ENCODE measurements at regions not wholly inside any gene's neighbourhood (a gene's known extent, or its start where the extent isn't known, plus 50 kb on each side); places are given as distances from the start of the nearest gene placed in this dataset.
"Not testable (repeated sequence)": the region's sequence is repeated elsewhere in the genome, so short reads cannot be mapped to it uniquely, and the experiment has no call there.

GRCh38 chr1:146710838-146711521 lies 227.1 kb upstream of the NBPF12 start:
- DNase-seq, result peak; percentile 55

DNA sequence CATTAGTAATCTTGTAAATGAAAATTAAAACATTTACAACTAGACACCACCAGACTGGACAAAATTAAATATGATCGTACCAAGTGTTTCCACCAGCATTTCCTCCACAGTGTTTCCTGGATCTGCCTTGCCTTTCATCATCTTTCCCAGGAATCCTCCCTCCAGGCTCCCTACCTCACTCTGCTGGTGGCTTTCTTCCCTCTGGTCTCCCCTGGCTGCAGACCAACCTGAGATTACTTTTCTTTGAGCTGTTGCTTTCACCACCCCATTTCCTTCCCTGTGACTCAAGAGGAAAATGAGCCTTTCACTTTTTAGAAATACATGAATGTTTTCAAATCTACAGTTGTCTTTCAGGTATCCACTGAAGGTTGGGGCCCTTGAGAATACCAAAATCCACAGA lies 228.8 kb upstream of the NBPF12 start:
- not testable (repeated sequence) for DNase-seq

DNA sequence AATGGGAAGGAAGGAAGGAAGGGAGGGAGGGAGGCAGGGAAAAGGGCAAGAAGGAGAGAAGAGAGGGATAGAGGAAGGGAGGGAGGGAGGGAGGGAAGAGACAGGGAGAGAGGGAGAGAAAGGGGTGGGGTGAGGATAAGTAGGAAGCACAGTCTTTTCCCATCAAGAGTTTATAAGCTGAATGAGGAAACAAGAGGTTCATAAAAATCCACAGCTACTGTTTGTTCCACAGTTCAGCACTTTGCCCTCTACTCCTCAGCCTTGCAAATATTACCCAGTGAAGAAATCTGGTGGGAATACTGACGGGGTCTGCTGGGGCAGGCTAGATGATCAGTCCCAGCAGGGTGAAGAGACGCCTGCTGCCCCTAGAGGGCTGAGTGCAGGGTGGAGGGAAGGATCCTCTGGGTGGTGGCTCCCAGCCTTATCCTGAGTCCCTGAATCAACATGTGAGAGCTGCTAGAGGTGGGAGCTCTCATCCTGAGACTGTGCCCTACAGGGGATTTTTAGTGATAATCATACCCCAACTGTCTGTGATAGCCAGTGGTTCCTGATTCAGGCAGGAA lies 233.9 kb upstream of the NBPF12 start:
- DNase-seq, result not testable (repeated sequence)

DNA sequence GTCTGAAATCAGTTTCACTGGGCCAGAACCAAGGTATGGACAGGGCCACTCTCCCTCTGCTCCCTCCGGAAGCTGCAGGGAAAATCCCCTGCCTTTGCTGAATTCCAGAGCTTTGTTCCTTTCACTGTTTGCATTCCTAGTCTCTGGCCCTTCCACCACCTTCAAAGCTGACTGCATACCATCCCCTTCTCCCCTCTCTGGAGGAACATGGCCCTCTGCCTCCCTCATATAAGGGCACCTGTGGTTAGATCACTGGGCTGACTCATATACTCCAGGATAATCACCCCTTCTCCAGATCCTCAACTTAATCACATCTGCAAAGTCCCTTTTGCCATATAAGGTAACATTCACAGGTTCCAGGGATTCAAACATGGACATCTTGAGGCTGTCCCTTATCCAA lies 236.8 kb upstream of the NBPF12 start:
- not testable (repeated sequence) for DNase-seq

- not testable (repeated sequence) for DNase-seq
Measured at GRCh38 chr1:146695388-146695787, 242.7 kb upstream of the NBPF12 start.

- DNase-seq, result not testable (repeated sequence)
Measured at GRCh38 chr1:146691798-146692197, 246.3 kb upstream of the NBPF12 start.

GRCh38 chr1:146688893-146689292 lies 249.2 kb upstream of the NBPF12 start:
- not testable (repeated sequence) for DNase-seq

- DNase-seq, result not testable (repeated sequence)
Measured at GRCh38 chr1:146686777-146687366, 251.3 kb upstream of the NBPF12 start.

GRCh38 chr1:146683126-146683429 lies 255.0 kb upstream of the NBPF12 start:
- DNase-seq, result not testable (repeated sequence)

DNA sequence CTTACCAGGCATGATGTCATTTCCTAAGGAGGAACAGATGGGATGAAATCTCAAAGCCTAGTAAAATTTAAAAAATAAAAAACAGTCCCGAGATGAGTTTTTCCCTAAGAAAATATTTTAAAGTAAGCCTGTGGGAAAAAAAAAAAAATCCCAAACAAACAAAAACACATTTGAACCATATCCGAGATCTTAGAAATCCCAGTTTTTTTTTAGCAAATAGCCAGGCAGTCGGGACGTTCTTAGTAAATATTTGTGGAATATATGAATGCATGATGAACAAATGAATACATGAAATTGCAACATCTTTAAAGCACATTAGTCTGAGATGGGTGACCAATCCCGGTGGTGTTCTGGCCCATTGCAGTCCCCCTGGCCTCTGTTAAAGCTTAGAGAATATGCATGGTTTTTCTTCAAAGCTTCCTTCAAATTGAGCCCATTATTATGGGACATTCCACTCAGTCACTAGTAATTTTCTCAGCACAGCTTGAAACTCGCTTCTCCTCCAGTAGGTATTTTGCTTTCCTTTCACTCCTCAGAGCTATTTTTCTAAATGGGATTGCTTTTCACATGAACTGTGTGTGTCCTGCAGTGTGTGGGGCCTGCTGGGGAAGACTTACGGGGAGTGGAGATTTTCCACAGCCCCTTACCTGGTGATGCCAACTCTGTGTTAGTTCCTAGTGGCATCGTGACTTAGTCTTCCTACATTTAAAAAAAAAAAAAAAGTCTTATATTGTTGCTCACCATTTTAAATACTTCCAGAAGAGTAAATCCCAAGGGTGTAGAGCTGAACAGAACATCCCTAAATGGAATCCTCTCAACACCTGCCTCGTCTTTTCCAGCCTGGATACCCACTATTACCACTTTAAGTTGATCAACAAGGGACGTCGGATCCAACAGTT lies 255.6 kb upstream of the NBPF12 start:
- DNase-seq, result not testable (repeated sequence)

DNA sequence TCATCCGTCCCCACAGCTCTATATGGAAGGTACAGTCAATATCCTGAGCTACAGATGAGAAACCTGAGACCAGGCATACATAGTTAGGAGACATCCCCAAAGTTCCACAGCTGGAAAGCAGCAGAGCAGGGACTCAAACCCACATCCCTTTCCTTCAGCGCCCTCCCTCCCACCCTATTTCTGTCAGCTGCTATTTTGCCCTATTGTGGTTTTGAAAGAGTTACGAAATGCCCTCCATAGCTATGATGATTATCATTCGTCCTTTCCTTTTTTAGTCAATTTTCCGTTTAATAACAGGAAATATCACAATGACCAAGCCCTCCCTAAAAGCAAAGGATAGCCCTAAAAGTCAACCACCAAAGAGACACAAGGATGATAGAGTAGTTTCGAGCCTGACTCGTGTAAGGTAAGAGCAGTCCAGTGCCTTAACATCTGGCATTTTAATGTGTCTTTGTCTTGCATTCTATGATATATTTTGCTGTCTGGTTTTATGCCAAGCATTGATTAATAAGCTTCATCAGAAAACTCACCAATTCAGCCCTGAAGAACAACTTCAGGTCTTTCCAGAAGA lies 264.3 kb upstream of the NBPF12 start:
- not testable (repeated sequence) for DNase-seq

DNA sequence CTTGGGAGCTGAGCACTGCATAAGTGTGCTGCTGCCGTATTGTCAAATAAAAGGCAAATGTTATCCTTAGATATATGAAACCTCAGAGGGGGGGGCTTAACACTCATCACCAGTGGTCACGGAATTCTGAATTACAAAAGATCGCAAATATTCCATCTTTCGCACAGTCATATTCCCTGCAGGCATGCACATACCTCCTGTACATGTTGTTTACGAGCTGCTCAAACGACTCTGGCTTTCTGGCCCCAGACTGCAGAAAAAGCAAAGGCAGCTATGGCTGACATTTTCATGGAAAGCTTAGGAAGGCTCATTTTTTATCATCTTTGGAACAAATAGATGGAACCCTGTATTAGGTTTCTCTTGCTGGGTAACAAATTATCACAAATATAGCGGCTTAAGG lies 265.5 kb upstream of the NBPF12 start:
- not testable (repeated sequence) for DNase-seq

DNA sequence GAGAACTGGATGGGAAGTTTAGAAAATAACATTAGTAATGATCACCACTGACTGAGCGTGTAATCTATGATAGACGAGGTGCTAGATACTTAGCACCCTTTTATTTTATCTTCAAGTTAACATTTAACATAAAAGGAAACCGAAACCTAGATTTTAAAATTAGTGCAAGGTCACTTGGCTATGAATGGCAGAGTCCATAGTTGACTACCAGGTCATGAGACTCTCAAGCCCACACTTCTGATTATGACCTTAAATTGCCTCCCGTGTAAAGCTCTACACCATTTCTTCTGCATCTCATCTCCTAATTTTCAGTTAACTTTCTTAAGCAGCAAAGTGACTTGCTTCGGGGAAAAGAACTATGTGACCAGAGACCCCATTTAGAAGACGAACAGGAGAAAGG lies 266.5 kb upstream of the NBPF12 start:
- not testable (repeated sequence) for DNase-seq

GRCh38 chr1:146670832-146671566 lies 267.1 kb upstream of the NBPF12 start:
- DNase-seq, result not testable (repeated sequence)

- DNase-seq, result not testable (repeated sequence)
Measured at GRCh38 chr1:146666275-146666674, 271.8 kb upstream of the NBPF12 start.

DNA sequence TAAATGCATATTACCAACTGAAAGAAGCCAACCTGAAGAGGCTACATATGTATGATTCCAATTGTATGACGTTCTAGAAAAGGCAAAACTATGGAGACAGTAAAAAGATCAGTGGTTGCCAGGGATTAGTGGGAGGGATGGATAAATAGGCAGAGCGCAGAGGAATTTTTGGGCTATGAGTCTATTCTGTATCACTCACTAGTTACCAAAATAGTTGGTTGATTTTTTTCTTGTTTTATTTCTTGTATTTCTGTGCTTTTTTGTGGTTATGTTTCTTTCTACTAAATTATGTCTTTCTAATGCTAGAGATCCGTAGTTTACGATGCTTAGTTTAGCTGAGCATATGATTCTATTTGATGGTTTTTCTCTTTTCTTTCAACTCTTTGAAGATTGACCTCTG lies 277.9 kb upstream of the NBPF12 start:
- not testable (repeated sequence) for DNase-seq

DNA sequence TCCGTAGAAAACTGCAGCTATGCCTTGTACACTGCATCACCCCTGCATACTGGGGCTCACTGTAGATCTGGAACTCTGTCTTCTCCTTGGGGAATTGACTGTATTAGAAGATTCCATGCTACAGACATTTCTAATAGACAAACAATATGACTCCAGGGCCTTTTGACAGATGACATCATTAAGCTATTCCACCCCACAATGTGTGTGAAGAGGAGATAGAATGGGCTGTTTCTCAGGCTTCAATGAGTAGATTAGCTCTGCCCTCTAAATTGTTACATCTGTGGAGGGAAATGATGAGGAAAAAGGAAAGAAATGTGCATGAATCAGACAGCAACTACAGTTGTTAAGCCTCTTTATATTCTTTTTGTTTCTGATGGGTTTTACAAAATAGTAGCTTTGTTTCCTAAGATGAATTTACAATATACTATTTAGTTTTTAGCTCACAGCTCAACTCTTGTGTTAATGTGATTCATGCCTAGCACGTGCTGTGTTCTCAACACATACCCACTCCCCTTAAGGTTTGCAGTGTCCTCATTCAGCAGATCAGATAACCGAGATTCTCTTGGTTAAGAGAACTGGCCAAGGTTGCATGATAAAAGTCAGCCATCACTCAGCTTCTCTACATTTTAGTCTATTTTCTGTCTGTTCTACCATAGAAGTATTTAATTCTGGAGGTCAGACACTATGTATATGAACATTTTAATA lies 281.6 kb upstream of the NBPF12 start:
- DNase-seq, result not testable (repeated sequence)

- DNase-seq, result not testable (repeated sequence)
Measured at GRCh38 chr1:146654763-146655162, 283.4 kb upstream of the NBPF12 start.

DNA sequence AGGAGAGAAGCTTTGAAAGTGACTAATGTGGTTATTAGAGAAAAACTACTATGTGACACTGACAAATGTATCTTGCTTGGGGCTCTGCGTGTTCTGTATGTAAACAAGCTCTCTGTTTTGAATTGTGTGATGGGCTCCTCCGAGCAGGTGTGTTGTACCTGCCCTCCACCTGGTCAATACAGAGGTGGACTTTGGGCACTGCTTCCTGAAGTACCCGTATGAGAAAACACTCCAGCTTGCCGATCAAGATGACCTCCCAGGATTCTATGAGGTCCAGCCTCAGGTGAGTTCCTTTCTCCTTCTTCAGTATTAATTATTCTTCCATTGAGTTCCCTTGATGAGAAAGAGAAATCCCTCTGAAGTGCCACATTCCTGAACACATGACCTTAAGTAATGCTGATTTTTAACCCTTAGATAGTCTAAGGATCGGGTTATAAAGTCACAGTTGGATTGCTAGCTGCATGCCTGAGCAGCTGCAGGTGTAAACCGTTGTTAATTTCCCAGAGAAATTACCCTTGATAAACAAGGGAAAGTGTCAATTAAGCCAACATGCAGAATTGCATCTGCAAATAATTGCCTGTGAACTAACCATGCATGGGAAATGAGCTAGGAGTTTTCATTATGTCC lies 292.0 kb upstream of the NBPF12 start:
- not testable (repeated sequence) for DNase-seq

DNA sequence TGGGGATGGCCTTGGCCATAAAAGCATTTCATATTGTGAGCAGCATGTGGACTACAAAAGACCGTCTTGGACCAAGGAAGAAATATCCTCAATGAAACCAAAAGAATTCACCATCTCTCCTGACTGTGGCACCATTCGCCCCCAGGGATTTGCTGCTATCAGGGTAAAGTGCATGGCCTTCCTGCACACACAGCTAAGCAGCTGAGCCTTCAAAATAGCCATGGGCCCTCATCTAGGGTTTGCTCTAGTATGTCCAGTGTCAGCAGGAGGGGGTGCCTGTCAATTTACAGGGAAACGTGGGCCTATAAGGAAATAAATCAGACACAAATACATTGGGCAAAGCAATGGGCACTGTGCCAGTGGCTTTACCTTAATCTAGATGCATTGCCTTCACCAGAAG lies 296.6 kb upstream of the NBPF12 start:
- not testable (repeated sequence) for DNase-seq

- DNase-seq, result not testable (repeated sequence)
Measured at GRCh38 chr1:146640671-146641070, 297.5 kb upstream of the NBPF12 start.
